Stimulated activated CD4-positive, alpha-beta T cell treated with anti-CD3 and anti-CD28 coated beads, Interleukin-4, amount 100 ng/mL, for 24 hours (primary cell): ENCODE measurements at regions not wholly inside any gene's neighbourhood (a gene's known extent, or its start where the extent isn't known, plus 50 kb on each side); places are given as distances from the start of the nearest gene placed in this dataset.

Experiments
- DNase-seq: peaks from one replicate; pipeline ENCODE4 v3.0.0-alpha.2; 2020

DNA sequence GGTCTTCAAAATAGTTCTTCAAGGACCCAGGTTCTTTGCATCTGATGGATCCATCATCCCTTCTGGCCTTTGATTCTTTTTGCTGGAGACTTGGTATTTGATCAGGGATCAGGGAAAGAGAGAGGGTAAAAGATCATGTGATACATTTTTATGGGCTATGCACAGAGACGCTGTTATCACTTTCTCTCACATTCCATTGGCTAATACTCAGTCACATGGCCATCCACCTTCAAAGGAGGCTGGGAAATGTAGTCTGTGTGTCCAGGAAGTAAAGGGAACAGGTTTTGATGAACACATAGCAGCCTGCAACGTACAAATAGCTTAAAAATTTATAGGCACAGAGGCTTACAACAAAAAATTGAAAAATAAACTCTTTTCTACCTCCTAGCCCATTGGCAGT lies 629.6 kb upstream of the FANCL start:
- no peak for DNase-seq

DNA sequence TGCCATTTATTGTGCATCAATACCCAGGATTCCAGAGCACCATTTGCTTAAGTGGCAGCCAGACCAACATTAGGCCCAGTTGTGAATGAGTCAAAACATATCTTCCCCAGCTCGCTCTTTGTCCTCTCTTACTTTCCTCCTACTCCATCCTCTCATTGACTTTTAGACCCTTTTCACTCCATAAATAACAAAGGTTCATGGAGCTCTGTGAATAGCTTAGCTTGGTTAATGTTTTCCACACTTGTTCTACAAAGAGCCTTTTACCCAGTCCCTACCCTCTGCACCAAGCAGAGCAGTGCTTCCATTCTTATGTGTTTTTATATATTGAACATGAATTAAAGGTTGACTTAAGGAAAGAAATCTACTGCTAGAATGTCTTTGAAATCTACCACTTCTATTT lies 625.8 kb upstream of the FANCL start:
- DNase-seq, result no peak

DNA sequence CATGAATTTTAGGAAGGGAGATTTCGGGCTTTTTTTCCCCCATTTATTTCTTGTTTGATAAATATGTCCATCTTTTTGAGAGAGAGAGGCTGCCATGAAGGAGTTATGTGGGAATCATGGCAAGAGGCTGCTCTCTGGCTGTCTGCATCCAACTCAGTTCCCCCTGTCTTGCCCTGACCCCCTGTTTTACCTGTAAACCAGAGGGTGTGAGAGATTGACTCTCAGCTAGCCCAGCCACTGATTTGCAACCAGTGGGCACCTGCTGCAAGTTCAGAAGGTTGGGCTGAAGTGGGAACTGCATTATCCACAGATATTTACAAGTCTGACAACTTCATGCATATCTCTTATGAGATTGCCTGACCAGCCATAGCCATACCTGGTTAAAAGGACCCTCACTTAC lies 625.4 kb upstream of the FANCL start:
- no peak for DNase-seq

DNA sequence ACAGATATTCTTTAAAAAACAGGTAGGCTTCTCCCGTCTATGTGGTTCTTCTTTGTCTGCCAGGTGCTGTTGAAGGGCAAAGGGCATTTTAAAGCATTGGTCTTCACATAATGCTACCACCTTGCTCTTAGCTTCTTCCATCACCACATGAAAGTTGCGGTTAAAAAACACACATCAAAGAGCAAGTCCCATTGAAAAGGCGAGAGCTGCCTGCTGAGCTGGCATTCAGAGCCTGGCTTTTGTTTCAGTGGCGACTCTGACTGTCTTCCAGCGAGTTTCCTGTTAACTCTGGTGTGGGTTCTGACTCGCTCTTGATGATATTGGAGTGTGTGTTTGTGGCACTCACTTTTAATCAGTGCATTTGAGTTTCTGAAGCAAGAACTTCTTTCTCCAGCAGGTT lies 624.9 kb upstream of the FANCL start:
- no peak for DNase-seq

DNA sequence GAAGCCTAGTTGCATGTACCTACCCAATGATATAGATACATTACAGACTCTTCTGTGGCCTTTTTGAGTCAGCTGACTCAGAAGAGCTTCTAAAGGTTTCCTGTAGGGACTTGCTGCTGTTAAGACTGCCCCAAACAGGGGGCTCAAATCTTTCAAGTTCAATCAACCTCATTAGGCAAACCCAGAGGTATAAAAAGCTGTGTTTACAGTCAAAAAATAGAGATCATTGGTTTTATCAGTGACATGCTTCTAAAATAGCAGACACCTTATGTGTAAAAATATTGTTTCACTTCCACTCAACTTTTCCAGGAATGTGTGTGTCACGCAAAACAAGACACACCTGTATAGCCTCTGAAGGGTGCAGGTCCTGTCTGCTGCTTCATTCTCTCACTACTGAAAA lies 624.3 kb upstream of the FANCL start:
- no peak for DNase-seq

DNA sequence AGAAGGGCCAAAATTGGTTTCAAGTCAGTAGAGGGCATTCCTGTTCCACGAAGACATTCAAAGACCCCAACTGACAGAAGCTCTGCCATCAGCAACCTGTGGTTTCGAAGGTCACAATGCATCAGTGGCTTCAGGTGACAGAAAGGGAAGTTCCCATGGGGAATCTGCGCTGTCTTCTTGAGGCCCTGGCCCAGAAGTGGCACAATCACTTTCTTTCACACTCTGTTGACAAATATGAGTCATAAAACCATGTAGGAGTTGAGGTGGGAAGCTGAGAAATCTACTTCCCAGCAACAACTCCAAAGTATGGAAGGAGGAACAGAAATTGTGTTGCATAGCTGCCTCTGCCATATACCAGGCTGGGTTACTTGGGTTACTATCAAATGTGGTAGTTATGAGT lies 621.1 kb upstream of the FANCL start:
- DNase-seq, result no peak

DNA sequence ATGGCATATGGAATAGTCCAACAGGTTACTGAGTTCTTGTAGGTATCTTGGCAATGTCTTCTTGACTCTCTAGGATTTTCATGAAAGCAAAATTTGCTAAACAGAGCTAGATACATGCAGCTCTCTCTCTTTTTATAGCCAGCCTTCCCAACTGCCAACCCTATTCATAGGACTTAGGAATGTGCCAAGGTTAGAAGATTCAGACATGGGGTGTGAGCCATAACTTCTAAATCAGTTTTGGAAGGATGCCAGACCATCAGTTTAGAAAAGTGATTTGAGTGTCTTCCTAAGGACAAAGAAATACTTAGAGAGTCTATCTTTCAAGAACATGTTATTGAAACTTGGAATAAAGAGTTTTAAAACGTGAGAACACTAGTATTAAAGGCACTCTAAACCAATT lies 619.5 kb upstream of the FANCL start:
- no peak for DNase-seq

DNA sequence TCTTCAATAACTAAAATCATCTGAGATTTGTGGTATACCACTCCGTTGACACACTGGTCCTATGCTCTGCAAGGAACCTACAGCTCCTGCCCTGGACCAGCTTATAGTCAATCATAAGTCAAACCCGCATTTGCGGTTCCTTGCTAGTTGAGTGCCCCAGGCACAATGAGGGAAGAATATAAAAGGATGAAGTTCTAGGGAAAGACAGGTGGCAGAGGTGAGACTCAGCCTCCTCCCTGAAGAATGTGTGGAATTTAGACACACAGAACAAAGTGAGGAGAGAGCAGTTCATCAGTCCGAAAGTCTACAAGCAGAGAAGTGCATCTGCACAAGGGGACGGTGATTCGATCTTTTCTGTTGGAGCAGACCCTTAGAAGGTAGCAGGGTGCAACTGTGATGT lies 615.0 kb upstream of the FANCL start:
- no peak for DNase-seq

DNA sequence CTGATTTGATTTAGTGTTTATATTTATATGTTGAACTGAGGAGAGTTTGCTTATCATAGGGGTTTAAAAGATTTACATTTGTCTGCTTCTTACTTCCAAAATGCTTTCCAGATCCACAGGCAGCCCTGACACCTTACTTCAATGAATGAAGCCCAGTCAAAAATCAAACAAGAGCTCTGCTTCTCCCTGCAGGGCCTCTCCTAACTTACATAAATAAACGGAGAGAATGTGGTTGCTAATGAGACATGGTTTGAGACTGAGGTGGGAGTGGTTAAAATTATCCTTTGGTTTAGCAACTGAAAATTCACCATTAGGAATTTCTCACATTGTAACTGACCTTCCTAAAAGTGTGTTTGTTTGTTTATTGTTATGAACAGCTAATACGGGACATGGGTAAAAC lies 612.3 kb upstream of the FANCL start:
- DNase-seq, result no peak

DNA sequence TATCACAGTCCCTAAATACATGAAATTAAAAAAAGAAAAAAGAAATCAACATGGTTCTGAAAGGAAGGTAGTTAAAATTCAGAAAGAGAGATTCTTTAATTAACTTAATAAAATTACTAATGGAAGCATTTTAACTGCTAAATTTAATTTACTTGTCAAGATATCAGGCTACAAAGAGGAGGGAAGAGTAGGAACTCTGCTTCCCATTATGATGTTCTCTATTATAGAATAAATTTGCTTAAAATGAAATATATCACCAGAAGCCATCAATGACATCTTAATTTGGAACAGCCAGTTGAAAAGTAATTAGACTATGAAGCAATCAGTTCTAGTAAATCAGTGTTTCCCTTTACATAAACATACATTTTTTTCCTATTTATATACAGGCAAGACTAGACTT lies 611.8 kb upstream of the FANCL start:
- no peak for DNase-seq

DNA sequence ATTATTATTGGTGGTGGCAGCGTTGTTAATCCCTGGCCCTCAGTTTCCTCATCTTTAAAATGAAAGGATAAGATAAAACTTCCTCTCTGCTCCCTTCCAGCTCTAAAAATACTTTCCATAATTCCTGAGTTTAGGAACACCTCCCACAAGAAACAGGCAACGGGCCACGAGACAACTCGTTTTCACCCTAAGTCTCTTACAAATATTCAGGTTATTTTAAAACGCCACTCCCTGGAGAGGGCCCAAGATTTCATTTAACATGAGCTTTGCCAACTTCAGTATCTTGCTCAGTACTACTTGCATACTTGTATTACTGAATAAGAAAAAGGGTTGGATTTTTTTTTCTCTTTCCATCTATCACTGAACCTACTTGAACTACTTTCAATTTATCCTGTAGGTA lies 611.1 kb upstream of the FANCL start:
- no peak for DNase-seq

DNA sequence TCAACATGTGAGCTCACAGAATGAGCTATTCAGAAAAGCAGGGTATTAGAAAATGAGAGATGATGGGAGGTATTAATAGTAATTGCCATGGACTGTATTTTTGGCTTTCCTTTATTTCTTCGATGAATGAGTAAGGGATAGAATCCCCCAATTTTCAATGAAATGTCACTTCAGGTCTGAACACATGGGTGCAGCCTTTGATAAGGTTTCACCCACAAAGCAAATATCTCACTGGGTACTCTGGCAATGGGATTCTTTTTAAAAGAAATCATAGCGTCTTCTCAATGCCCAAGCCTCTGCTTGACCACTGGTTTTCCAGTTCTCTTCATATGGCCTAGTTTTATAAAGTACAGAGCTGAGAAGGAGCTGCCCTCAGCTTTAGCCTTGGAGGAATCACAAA lies 610.5 kb upstream of the FANCL start:
- no peak for DNase-seq

DNA sequence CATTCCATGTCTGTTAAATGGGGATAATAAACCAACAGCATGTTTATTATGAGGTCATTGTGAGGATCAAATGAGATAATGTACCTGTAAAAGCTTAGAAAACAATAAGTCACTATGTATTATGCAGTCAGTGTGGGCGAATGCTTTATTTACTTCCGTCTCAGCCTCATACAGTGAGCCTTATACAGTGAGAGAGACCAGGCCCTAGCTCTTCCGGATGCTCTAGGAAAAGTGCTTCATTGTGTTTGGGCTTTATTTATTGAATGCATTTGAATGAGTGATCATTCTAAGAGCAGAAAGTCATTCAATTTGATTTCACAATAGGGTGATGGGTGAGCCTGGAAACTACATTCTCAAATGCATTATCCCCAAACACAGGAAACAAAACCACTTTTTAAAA lies 603.9 kb upstream of the FANCL start:
- no peak for DNase-seq

DNA sequence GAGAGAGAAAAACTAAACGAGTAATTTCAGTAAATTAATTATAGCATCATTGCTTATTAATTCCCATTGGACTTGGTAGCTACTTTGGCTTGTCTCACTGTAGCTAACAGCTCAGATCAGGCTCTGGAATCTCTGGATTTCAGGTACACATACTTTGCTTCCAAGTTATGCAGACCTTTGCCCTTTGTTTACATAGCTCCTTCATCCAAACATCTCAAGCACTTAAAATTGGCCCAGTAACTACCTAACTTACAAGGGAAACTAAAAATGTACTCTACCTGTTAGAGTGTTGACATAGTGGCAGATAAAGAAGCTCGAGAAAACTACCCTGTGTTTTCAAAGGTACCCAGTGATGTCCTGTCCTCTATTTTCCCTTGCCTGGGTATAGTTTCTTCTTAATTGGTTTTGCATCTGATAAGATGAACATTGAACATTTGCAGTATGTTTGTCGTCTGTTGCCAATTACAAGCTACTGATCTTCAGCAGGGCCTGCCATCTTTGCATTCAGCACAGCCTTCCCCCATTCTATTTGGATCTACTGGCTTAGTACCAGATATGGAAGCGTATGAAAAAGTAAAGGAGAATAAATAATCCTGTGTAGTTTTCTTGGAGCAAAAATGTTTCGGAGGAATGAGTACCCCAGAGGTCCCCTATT lies 601.5 kb upstream of the FANCL start:
- DNase-seq, result no peak

DNA sequence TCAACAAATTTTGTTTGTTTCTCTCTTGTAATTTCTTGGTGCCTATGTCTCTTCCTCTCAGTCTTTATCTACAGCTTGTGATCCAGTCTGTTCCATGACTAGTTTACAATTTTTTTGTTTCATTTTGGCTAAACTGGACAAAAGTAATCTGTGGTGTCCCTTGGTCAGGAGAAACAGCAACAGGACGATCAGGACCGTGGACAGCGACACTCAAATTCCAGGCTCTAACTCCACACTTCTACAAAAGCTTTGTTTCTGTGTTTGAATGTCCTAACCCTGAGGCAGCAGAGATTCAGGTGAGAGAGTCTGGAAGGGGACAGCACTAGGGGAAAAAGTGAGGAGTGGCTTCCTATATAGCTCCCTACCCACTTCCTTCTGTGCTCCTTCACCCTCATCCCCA lies 593.3 kb upstream of the FANCL start:
- DNase-seq, result no peak

DNA sequence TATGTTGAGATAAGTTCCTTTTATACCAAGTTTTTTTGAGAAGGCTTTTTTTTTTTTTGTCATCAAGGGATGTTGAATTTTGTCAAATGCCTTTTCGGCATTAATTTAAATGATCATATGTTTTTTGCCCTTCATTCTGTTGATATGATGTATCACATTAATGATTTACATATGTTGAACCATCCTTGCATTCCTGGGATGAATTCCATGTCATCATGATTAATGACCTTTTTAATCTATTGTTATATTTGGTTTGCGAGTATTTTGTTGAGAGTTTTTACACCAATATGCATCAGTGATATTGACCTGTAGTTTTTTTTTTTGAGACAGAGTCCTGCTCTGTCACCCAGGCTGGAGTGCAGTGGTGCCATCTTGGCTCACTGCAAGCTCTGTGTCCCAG lies 585.7 kb upstream of the FANCL start:
- no peak for DNase-seq

DNA sequence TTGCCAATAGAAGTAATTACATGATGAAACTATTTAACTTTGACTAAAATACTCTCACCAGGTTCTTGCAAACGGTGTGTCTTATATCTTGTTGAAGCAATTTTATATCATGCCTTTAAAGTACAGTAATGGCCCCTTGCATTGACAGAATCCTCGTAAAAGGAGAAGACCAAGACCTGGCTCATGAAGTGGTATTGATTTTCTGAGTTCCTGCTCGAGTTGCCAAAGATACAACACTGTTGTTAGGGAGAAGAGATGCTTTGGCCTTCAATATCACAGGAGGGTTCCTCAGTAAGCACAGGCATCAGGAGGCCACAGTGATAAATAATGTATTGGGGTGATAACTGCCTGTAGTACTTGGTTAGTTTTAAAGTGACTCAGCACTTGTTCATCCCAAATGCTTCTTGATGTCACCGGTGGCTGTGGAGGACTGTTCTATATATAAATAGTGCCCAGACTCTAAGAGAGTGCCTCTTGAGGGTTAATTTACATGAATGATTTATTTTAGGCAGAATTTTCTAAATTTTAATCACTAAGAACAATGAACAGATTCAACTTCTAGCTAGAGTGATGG lies 571.7 kb upstream of the FANCL start:
- no peak for DNase-seq

DNA sequence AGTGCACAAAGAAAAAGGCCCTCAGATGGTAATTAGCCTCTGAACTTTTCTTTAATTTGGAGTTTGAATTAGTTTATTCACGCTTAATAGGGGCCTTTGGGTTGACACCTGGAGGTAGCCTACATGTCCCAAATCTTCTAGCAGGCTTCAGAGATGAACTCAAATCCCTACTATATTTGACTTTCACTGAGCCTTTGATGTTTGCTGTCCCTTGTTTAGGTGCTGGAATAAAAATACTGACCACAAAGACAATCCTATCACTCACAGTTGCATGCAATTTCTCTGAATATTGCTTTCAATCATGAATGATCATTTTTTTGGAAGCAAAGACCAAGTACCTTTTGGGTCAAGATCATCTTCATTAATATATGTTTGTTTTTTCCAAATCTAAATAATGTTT lies 564.0 kb upstream of the FANCL start:
- no peak for DNase-seq

DNA sequence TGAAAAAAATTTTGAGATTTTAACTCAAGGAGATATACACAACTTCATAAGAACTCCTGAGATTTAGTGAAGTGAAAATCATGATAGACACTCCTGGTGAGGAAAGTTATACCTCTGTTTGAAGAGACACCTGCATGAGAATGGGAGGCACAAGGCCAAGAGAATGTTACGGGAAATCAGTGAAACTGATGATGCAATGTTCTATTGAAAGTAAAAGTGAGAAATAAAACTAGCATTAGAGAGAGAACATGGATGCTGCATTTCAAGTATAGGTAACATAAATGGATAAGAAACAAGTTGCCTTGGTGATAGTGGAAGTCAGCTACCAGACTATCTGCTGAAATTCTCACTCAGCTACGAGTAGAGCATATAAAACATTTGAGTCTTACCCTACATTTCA lies 562.1 kb upstream of the FANCL start:
- no peak for DNase-seq

DNA sequence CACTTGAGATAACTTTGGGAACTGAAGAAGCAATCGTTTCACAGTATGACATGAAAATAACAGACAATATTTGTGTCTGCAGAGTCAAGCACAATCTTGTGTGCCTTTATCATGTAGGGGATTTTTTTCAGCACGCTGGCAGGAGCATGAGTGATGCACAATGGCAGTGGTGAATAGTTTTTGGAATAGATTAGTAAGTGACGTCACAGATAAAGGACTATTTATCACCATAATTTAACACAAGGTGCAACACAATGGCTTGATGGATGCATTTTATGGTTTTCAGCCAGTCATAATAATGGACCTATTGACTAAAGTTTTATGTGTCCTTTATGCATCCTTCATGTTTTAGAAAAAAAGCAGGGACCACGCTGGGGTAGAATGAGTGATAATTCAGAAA lies 559.8 kb upstream of the FANCL start:
- no peak for DNase-seq

DNA sequence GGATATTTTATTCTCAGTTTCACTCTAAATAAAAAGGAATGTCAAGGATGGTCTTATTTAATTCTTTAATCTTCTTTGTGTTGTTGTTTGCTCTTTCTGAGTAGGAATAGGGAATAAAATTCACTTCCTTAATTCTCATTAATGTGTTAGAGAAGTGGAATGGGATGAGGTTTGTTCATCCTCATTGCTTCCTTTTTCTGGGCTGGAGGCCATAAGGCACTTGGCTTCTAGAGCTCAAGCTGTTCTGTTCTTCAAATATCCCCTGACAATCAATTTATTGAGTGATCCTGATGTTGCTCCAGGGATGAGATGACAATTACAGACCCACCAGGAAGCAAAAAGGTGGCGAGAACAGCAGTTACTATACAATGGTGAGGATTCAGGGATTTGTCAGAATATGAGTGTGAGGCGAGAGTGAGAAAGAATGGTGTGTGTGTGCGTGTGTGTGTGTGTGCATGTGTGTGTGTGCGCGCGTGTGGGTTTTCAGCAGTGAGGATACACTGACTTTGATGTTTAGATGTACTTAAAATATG lies 557.6 kb upstream of the FANCL start:
- DNase-seq, result no peak

DNA sequence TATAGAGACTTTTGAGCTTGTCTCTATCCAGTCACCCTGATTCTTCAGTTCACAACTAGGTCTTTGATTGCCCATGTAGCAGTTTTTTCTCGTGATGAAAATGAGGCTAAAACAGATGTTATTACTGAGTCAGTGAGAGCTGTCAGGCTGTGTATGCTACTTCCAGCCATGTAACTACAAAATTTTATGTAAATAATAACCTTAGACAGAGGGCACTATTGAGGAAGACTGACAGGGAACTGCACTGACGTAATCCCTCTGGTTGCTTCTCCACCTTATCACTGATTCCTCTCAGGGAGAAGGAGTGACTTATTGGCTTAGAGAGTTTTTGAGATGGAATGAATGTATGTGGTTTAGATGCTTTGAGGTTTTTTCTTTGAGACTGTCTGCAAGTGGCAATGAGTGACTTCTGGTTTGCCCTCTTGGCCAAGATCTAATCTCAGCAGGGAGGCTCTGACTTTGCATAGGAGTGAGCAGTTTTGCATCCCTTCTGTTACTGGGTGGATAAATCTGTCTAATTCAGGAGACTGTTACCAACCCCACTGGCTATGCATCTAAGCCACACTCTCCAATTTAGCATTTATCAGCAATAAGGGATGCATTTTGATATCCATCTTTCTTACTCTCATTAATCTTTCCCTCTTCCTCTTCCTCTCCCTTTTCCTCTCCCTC lies 555.2 kb upstream of the FANCL start:
- no peak for DNase-seq

DNA sequence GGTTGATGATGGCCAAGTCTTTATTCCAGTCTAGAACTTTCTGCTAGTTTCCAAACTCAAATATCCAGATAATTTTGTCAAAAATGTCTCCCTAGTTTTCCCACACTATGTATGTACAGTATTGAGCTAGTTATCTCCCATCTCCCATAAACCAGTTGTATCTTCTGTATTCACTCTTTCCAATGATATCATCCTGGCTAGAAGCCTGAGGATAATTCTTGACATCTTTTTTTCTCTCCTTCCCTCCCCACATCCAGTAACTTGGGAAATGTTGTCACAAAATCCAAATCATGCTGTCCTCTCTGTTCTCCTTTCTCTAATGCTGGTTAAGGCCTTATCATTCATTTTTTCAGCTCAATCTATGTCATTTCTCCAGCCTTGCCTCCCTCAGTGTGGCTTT lies 553.8 kb upstream of the FANCL start:
- DNase-seq, result no peak

DNA sequence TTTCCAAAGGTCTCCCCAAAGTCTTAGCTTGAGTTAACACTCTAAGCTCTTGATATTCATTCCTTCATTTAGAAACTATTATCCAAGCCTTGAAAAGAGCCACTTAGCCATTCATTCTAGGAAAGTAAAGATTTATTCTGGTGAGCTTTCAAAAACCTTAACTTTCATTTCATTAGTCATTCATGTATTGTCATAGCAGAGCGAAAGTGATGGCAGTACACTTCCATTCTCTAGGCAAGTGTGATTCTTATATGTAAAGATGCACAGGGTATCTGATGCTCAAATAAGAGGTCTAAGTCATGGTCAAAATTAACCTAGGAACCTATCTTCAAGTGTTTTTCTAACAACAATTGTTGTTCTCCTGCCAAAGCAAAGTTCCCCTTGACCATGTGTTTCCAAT lies 553.0 kb upstream of the FANCL start:
- no peak for DNase-seq

DNA sequence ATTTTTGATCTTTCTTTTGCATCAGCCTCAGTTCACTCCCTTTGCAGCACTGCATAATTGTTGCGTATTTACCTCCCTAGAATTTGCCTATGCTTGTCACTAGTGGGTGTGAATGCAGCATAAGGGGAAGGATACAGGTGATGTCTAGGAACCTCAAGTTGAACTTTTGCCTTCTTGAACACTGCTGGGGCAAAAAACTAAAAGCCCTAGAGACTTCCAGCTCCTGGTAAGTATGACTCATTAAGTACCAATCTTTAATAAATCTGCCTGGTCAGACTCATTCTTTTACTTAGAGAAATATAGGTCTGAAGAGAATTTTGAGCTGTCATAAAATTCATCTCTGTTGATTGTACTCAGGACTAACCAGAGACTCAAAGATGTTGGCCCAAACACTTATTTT lies 547.3 kb upstream of the FANCL start:
- no peak for DNase-seq
